Endodermal cell (in vitro differentiated cells): ENCODE measurements at regions not wholly inside any gene's neighbourhood (a gene's known extent, or its start where the extent isn't known, plus 50 kb on each side); places are given as distances from the start of the nearest gene placed in this dataset.

Experiments used
- DNase-seq: peaks from one replicate; pipeline ENCODE4 v3.0.0-alpha.2; 2017
- H3K27ac ChIP-seq: 2 replicates; pipeline ENCODE4 v1.5.1; 2013; ENCODE audit warnings: mild to moderate bottlenecking, low read depth, low read length, moderate library complexity
- H3K27me3 ChIP-seq: 2 replicates; pipeline ENCODE4 v1.6.1; 2013; ENCODE audit warnings: mild to moderate bottlenecking, low read length, moderate library complexity; ENCODE audit not compliant: insufficient read depth, control insufficient read depth, poor library complexity, severe bottlenecking
- H3K36me3 ChIP-seq: 2 replicates; pipeline ENCODE4 v1.7.0; 2013; ENCODE audit warnings: mild to moderate bottlenecking, low read length, moderate library complexity; ENCODE audit not compliant: control insufficient read depth, insufficient read depth
- H3K4me1 ChIP-seq: one replicate; pipeline ENCODE4 v1.7.0; 2013; ENCODE audit warnings: low read length; ENCODE audit not compliant: control insufficient read depth, insufficient read depth
- H3K4me3 ChIP-seq: 2 replicates; pipeline ENCODE4 v1.5.1; 2013; ENCODE audit warnings: mild to moderate bottlenecking, low read length, moderate library complexity
- H3K9ac ChIP-seq: 2 replicates; pipeline ENCODE4 v1.6.1; 2013; ENCODE audit warnings: mild to moderate bottlenecking, low read length, moderate library complexity; ENCODE audit not compliant: poor library complexity, severe bottlenecking; ENCODE audit errors: extremely low read depth
- H3K9me3 ChIP-seq: 2 replicates; pipeline ENCODE4 v1.6.1; 2013; ENCODE audit warnings: mild to moderate bottlenecking, low read length, moderate library complexity; ENCODE audit not compliant: control insufficient read depth
- H3K27ac Mint-ChIP-seq: 2 replicates; pipeline ENCODE4 v1.8.0; 2020; ENCODE audit warnings: mixed read lengths
- H3K27me3 Mint-ChIP-seq: 2 replicates; pipeline ENCODE4 v1.8.0; 2021; ENCODE audit warnings: mild to moderate bottlenecking, mixed read lengths; ENCODE audit not compliant: insufficient read depth
- H3K36me3 Mint-ChIP-seq: 2 replicates; pipeline ENCODE4 v1.8.0; 2020; ENCODE audit warnings: low read depth, mixed read lengths
- H3K4me1 Mint-ChIP-seq: 2 replicates; pipeline ENCODE4 v1.8.0; 2020; ENCODE audit warnings: mixed read lengths
- H3K4me3 Mint-ChIP-seq: 2 replicates; pipeline ENCODE4 v1.8.0; 2020; ENCODE audit warnings: mild to moderate bottlenecking, moderate library complexity, mixed read lengths
- H3K9me3 Mint-ChIP-seq: 2 replicates; pipeline ENCODE4 v1.8.0; 2020; ENCODE audit warnings: mild to moderate bottlenecking, mixed read lengths
- WGBS, 2 experiments: methylation state at CpG; one replicate each; pipeline versions ENCODE4 v1.1.5 to v1.1.7; 2013; ENCODE audit warnings: missing lambda C conversion rate in 2 of 2, mixed read lengths in 1 of 2; ENCODE audit not compliant: insufficient coverage in 1 of 2, insufficient read length in 1 of 2; 5-methylcytosine and 5-hydroxymethylcytosine counted together
- TF ChIP-seq, protein P1 (sequence below): fragments of 200-600 bp; sonication (generic); conservative IDR thresholded peaks from 2 replicates; pipeline ENCODE4 v1.5.0; 2021; ENCODE audit warnings: antibody characterized with exemption, mild to moderate bottlenecking

DNA sequence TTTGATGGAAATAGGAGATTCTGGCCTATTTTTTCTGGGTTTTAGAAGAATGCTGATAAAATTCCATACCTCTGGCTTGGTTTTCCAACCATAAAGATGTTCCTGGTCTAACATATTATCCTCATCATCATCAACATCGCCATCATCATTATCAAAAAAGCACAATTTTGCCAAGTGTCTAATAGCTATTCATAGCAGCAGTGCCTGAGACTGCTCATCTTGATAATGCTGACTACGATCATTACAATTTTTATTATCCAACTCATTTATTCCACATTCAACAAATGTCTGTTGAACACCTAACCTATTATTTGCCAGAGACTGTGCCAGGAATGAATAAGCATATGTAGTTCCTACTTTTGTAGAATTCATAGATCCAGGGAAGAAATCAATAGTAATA, 303.5 kb upstream of the GATB start:
- Mint-ChIP-seq H3K27ac (no peak overlapping the region), H3K4me1 (no peaks in the 10 kb centered on the region), H3K4me3 (no peak overlapping the region), H3K36me3 (no peaks in the 10 kb centered on the region), H3K9me3 (no peaks in the 10 kb centered on the region), H3K27me3 (peaks cover 2% of the 10 kb centered on the region)
- 91 to 94% methylated on average over 2 of the region's 2 CpGs for WGBS, 2 experiments
- H3K36me3 ChIP-seq = no peaks in the 10 kb centered on the region
- H3K4me1 ChIP-seq = no peaks in the 10 kb centered on the region
- no peak overlapping the region for H3K27ac ChIP-seq
- H3K4me3 ChIP-seq = no peak overlapping the region
- H3K9ac ChIP-seq = no peak overlapping the region
- no peak for DNase-seq
- peaks cover 5% of the 10 kb centered on the region for H3K27me3 ChIP-seq
- TF ChIP-seq, protein P1, sequence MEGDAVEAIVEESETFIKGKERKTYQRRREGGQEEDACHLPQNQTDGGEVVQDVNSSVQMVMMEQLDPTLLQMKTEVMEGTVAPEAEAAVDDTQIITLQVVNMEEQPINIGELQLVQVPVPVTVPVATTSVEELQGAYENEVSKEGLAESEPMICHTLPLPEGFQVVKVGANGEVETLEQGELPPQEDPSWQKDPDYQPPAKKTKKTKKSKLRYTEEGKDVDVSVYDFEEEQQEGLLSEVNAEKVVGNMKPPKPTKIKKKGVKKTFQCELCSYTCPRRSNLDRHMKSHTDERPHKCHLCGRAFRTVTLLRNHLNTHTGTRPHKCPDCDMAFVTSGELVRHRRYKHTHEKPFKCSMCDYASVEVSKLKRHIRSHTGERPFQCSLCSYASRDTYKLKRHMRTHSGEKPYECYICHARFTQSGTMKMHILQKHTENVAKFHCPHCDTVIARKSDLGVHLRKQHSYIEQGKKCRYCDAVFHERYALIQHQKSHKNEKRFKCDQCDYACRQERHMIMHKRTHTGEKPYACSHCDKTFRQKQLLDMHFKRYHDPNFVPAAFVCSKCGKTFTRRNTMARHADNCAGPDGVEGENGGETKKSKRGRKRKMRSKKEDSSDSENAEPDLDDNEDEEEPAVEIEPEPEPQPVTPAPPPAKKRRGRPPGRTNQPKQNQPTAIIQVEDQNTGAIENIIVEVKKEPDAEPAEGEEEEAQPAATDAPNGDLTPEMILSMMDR = no peak
- H3K9me3 ChIP-seq = no peaks in the 10 kb centered on the region

DNA sequence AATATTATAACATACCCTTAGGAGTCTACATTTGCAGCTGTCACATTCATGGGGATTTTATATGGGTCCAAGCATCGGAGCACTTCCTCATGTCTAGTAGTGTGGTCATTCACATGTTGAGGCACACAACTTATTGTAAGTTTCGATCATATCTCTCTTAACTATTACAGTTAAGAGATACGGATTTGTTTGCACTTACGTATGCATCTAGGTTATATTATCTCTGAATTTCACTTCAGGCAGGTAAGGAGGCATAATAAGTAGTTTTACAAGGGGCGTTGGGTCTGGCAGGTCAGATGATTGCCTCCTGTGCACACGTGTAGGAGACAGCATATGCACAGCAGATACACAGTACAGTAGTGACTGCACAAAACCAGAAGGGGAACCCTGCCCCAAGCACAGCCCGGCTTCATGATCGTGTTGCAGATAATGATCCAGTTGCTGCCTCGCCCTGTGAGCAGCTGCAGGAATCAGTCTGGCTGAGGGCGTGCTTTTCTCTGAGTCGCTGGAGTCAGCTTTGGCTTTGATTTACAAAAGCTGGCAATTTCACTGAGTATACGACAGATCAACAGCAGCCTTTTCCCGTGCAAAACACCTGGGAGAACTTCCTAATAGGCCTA, 302.9 kb upstream of the GATB start:
- DNase-seq = no peak
- peaks cover 5% of the 10 kb centered on the region for H3K27me3 ChIP-seq
- H3K4me1 ChIP-seq = no peaks in the 10 kb centered on the region
- Mint-ChIP-seq H3K4me1 (no peaks in the 10 kb centered on the region), H3K9me3 (no peaks in the 10 kb centered on the region), H3K27ac (no peak overlapping the region), H3K36me3 (no peaks in the 10 kb centered on the region), H3K27me3 (peaks cover 2% of the 10 kb centered on the region), H3K4me3 (no peak overlapping the region)
- 87 to 90% methylated on average over 13 of the region's 13 CpGs for WGBS, 2 experiments
- no peak overlapping the region for H3K9ac ChIP-seq
- no peak overlapping the region for H3K4me3 ChIP-seq
- no peaks in the 10 kb centered on the region for H3K9me3 ChIP-seq
- TF ChIP-seq, protein P1 = no peak
- H3K36me3 ChIP-seq = no peaks in the 10 kb centered on the region
- no peak overlapping the region for H3K27ac ChIP-seq

DNA sequence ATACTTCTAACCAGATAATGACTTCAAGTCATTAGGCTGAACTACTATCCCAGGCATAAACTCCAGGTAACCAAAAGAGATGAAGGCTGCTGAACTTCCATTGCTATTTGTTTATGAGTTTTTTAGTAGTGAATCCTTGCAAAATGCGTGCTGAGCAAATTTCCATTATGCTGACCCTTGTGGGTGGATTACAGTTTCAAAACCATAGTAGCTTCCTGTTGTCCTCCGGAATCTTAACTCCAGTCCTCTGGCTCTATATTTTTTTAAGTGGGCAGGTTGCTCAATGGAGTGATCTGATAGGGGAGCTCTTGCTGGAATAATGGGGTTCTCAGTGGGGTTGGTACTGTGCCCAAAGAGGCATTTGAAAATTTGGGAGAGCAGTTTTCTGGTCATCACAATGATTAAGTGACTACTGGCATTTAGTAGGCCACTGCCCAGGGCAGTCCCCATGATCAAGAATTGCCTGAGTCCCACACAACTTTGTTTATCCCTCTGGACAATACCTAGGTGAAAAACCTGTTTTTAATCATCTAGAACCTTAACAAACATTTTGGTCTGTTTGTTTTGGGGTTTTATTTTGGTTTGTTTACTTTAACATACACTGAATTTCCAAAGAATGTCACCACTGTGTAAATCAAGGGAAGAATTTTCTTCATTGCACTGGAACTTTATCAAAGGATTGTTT, 302.3 kb upstream of the GATB start:
- 93 to 100% methylated on average over 1 to 2 of the region's 2 CpGs for WGBS, 2 experiments
- Mint-ChIP-seq H3K4me3 (no peak overlapping the region), H3K27ac (no peak overlapping the region), H3K4me1 (no peaks in the 10 kb centered on the region), H3K9me3 (no peaks in the 10 kb centered on the region), H3K27me3 (peaks cover 2% of the 10 kb centered on the region), H3K36me3 (no peaks in the 10 kb centered on the region)
- Histone ChIP-seq H3K36me3 (no peaks in the 10 kb centered on the region), H3K4me1 (no peaks in the 10 kb centered on the region), H3K9me3 (no peaks in the 10 kb centered on the region), H3K27me3 (peaks cover 5% of the 10 kb centered on the region), H3K27ac (no peak overlapping the region), H3K9ac (no peak overlapping the region), H3K4me3 (no peak overlapping the region)
- TF ChIP-seq, protein P1 = no peak
- no peak for DNase-seq
